Medulla oblongata (tissue), 1 donor: ENCODE measurements at regions not wholly inside any gene's neighbourhood (a gene's known extent, or its start where the extent isn't known, plus 50 kb on each side); places are given as distances from the start of the nearest gene placed in this dataset.
A peak's percentile ranks its signal among the peaks of the same experiment; 100 is the strongest.

Source experiments
- DNase-seq: peaks from one replicate; pipeline ENCODE4 v3.0.0-alpha.2; 2015; ENCODE audit errors: extremely low spot score

DNA sequence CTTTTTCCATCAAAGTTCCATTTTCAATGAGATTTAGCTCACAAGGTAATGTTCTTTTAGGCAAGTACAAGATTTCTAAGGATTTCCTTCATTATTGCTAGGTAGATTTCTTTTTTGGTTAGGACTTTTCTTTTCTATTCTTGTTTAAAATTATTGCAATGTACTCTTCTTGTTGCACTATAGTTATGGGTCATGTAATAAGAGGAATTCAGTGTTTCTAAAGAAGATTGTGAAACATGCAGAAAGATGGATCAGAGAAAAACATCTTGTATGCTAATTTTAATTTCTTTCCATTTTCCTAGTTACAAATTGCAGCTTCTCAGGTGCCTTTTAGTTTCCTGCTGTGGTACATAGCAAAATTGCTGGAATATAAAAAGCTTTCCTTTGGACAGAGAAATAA is 56.1 kb downstream of the BTG1 start:
- DNase-seq: no peak

DNA sequence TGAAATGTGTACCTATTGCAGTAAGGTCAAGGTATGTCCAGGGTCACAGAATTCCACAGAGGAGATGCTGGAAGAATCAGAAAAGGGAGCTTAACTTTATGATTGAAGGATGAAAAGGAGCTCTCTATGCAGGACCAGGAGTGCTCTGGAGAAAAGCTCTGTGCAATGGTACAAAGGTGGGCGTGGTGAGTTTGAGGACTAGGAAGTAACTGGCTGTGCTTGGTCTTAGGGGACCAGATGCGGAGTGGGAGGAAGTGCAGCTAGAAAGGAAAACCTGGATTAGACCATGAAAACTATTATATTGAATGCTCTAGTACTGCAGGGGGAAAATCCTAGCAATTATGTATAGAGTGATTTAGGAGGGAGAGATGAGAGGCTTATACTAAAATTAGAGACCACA is 56.8 kb downstream of the BTG1 start:
- DNase-seq: no peak

DNA sequence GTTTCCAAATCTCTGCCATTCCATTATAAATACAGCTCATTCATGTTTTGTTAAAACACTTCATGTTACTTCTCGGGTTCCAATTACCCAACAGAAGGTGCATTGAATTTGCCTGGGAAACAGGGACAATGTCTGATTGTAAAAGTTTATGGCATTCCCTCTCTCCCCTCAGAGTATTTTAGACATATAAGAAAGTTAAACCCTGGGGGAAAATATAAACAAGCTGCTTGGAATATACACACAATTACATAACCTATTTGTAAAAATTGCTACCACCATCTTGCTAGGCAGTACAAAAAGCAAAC is 60.0 kb downstream of the BTG1 start:
- no peak for DNase-seq

DNA sequence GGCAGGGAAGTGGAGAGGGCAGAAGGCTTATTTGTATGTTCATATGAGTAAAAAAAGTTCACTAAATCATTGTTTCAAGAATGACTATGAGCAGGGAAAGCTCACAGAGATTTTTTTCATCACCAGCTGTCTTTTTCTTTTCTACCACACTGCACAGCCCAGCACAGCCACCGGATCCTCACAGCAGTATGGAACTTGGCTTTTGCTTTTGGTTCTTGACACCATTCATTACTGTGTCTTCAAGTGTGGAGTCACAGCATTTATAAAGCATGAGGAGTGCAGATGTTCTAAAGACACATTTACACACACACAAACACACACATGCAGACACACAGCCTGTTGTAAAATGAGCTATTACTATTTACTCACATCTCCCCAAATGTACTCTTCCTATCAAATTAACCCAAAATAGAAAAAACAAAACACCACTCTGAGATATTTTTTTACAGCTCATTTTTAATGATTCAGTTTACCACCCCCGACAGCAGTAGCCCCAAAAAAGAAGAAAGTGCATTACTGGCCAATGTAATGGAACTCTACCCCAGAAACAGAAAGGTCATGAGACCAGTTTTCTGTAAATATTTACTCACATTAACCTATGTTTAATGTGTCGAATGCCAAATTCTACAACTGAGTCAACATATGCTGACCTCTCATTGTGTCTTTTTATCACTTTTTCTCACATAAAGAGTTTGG is 60.5 kb downstream of the BTG1 start:
- DNase-seq: no peak

DNA sequence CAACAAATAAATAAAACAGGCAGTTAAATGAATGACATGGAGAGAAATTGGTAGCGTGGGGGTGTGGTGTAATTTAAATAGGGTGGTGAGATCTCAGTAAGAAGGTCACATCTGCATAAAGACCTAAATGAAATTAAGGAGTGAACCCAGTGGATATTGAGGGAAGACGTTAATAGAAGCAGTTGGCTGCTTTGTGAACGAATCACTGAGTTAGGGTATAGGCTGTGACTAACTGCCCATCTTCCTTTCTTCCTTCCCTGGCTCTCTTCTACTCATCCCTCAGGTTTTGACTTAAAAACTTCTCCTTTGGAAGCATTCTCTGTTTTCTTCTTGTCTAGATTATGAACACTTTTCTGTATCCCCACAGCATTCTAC is 64.7 kb downstream of the BTG1 start:
- DNase-seq: no peak

DNA sequence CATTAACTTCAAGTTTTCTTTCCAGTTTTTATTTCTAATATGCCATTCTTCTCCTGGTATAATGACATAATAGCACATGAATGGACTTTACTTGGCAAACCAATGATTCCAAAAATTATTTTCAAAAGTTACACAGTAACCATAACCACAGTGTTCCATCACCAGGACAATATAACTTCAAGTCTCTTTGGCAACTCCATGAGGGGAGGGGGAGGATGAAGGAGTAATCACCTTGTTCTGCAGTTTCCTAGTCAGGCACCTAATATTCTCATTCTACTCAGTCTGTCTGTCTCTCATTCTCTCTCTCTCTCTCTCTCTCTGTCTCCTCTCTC is 66.6 kb downstream of the BTG1 start:
- no peak for DNase-seq

DNA sequence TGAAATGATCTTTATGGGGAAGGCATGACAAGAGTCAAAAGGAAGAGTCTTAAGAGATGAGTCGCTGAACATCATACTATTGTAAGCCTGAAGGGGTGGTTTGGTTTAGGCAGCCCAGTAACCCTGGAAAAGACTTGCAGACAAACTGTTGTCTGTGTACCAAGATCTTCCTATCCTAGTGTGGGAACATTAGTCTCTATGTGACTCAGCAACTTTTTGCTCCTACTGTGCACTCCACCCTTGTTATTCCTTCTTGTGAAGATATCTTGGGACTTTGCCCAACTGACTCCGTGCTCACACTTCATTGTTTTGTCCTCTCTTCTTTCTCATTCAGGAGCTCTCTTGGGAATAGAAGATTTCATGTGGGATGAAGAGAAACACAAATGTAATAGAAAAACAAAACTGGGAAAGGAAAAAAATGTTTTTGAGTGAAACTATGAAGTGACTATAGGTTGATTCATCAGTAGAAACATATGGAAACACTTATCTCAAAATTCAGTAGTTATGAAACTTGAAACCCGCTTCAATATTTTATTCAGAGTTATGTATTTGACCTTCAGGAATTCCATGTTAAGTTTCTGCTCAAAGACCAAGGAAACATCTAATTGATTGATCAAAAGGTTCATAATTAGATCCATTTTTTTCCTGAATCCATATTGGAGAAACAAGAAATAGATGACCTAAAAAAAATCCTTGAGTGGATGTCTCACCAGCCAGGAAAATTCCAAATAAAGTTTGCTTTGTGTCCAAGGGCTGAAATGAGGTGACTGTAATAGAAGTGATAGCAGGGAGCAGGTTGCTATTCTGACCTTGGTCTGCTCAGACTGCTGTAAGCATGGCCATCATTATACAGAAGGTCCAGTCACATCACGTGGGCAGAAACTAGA is 67.2 kb downstream of the BTG1 start:
- DNase-seq: no peak

DNA sequence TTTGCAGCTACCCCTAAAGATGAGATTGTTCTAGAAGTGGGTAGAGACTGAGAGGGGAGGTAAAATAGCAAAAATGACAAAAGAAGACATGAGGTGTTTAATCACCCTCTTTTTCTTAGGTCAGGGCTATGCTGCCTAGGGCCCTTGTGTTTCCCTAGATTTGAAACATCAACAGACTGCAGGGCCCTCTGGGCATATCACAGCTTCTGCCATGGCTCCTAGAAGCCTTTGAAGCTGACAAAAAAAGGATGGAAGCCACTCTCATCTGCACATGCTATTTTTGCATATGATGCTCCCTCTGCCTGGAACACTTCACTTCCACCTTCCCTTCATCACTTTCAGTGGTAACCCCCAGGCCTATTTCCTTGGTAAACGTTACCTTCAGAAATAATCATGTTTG is 68.1 kb downstream of the BTG1 start:
- no peak for DNase-seq

DNA sequence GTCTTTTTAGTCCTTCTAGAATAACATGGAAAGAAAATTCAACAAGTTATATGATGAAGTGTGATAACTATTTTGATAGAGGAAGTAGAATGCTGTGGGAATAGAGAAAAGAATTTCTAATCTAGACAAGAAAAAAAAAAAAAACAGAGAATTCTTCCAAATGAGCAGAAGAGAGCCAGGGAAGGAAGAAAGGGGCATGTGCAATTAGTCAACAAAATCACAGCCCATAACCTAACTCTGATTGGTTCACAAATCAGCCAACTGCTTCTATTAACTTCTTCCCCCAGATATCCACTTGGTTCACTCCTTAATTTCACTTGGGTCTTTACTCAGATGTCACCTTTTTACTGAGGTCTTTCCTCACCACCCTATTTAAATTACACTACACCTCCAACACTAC is 69.5 kb downstream of the BTG1 start:
- DNase-seq: no peak

DNA sequence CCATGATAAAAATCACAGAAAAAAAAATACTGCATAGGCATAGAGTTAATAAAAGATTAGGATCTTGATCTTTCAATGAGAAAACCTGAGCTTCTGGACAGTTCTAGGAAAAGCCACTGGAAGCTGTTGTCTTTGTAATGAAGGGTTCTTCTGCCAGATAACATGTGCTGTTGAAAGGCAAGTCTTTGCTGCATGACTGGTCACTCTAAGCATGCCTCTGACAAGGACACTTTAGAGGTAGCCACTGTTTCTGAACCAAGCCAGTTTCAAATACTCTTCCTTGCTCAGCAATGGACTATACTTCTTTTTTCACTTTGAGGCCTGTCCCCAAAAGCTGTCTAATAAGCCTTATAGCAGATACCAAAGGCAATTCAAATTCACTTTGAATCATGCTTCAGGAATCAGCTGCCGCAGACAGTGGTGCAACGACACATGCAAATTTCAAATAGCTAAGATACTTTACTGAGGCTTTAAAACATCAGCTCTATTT is 70.2 kb downstream of the BTG1 start:
- peak; percentile 44 for DNase-seq

DNA sequence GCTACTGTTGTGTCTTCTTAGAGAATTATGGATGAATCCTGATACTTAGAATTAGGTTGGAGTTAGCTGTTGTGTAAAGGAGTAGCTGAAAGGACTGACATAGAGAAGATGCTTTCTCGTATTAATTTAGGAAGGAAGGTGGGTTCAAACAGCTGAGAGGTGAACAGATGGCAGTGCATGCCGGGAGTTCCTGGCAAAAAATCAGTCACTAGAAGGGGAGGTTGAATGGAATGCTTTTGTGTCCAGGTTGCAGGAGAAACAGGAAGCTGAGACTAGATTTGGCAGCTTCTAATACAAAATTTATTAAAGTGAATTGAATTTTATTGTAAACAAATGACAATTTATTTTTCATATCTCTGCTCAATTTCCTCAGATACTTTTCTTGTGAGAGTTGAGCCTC is 70.8 kb downstream of the BTG1 start:
- no peak for DNase-seq

DNA sequence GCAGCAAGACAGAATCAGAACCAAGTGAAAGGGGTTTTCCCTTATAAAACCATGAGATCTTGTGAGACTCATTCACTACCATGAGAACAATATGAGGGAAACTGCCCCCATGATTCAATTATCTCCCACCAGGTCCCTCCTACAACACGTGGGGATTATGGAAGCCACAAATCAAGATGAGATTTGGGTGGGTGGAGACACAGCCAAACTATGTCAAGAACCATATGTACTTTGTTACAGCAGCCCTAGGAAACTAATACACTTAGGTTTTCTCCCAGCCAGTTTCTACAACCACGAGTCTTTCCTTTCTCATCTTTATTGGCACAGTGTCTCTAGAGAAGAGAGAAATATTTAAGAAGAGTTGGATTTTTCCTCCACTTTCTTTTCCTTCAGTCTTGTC is 72.6 kb downstream of the BTG1 start:
- DNase-seq: no peak

DNA sequence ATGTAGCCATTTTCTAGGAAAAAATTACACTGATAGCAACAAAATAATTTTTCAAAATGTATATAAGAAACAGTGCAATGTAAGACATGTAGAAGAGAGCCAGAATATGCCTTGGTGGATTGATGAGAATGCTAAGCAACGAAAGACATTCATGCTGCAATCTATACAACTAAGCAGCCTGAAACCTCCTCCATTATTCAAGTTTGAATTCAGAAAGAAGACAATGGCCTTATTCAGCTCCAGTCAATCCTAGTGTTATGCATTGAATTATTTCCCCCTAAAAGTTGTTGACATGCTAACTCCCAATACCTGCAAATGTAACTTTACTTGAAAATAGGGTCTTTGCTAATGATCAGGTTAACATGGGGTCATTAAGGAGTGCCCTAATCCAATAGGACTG is 73.5 kb downstream of the BTG1 start:
- peak; percentile 35 for DNase-seq

DNA sequence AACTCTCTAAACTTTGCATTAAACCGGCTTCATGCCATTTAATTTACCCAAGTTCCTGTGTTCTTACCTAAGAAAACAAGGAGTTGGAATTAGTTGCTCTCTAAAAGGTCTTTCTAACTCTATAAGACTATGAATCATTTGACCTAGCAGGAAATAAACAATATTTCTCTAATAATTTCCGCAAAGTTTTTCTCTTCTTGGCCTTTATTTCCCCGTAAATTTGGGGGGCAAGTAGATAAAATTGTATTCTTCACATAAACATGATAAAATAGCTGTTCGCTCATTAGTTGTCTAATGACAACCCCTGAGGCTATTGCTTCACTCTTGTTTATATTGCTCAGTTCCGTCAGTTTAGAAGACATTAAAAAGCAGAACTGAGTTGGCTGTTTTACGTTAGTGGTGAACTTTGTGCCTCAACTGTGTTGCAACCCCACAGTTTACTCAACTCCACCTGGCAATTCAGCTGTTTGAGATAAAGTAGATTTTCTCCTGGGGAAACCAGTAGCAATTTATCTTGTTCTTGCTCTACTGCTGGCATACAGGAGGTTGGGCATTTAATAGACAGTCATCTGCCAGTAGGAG is 74.7 kb downstream of the BTG1 start:
- no peak for DNase-seq

DNA sequence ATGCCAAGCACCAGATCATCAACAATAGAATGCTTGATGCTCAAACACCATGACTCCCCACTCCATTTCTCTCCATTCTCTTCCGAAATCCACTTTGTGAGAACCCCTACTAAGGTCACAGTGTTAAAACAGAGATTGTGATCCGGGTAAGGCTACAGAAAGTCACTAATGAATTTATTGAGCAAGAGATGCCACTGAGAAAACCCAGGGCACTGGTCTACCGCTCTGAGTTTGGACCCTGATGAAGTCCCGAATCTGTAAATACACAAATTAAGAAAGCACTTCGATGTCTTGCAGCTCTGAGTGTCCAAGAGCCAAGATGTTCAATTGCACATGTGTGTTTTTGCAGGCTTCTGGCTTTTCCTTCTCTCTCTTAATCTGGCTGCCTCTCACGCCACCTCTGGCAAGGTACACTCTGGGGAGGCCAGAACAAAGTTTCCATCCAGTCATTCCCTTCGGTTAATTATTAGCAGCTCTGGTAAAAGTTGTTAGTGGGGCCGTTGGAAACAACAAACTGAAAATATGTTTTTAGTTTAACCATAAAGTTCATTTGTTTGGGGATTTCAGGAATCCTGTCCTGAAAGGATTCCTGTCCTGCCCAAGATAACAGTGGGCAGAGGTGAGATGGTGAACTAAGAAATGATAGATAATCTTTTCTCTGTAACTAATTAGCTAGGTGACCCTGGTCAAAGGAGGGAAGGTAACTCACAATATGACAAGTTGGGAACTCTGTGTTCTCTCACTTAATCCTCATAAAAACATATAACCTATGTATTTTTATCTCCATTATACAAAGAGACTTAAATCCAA is 75.4 kb downstream of the BTG1 start:
- DNase-seq: no peak

DNA sequence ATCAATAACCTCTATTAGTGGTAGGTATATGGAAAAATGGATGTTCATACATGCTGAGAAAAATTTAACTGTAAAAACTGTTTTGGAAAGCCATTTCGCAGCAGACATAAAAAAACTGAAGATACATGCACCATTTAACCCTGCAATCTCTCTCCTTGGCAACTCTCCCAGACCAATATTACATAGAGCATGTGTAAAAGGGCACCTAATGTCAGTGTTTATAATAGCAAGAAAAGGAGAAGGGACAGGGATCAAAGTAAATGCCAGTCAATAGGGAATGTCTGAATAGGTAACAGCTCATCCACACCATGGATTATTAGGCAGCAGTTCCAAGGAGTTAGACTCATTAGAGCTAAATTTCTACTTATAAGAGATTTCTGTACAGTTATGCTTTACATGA is 77.2 kb downstream of the BTG1 start:
- DNase-seq: no peak

DNA sequence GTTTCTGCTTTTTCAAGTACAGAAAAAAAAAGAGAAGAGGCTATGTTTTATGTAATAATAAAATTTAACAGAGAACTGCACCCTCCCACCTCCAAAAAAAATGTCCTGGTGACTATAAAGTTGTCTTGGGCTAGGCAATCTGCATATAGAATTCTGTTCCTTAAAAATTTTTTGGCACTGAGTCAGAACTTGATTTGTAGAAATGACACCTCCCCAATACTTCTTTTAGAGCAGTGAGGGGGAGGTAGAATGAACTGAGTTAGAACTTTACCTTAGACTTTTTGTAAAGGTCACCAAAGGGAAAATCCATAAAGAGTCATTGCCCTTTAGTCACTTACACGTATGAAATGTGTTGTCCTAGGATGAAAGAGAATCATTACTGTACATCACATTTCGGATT is 80.0 kb downstream of the BTG1 start:
- DNase-seq: no peak

DNA sequence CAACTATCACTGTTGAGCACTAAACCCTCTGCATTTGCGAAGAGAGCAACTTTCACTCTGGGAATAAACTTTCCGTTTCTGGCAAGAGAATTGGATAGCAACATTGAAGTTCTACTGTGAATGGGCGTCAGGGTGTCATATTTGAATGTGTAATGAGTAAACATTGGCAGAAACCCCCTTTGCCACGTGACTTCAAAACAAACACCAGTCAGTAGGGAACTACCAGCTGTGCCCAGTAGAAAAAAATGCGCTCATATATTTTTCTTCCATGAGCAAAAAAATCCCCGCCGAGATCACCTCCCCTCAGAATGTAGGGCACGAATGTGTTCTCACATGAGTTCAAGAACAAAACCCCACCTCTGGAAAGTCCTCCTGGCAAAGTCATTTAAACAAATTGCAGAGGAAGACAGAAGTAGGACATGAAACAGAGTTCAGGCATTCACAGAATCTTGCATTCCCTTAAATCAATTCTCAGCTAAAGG is 80.6 kb downstream of the BTG1 start:
- DNase-seq: peak; percentile 58

DNA sequence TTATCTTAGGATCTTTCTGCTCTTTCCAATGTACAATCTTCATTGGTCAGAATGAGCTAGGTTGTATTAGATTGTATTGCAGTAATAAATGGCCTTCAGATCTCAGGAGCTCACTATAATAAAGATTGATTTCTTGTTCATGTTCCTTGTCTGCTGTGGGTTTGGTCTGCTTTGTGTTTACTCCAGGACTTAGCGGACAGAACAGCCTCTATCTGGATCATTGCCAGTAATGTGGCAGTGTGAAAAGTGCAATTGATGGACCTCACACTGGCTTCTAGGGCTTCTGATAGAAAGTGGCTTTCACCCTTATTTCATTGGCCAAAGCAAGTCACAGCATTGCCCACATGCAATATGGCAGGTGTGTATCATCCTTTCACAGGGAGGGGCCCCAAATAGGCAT is 81.2 kb downstream of the BTG1 start:
- peak; percentile 62 for DNase-seq

DNA sequence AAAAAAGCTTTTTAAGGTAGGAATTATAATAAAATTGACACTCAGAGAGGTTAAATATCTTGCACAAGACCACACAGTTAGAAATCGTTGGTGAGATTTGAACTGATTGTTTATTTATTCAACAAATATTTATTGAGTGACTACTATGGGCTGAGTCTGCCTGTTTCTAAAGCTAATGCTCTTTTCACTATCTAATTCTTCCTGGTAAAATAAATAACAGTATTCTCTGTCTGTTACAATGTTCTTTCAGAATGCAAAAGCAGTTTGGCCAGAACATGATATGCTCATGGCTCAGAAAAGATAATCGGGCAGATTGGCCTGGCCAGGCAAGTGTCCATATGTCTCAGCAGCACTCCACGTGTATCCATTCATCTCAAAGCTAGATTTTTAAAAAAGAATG is 82.0 kb downstream of the BTG1 start:
- no peak for DNase-seq

DNA sequence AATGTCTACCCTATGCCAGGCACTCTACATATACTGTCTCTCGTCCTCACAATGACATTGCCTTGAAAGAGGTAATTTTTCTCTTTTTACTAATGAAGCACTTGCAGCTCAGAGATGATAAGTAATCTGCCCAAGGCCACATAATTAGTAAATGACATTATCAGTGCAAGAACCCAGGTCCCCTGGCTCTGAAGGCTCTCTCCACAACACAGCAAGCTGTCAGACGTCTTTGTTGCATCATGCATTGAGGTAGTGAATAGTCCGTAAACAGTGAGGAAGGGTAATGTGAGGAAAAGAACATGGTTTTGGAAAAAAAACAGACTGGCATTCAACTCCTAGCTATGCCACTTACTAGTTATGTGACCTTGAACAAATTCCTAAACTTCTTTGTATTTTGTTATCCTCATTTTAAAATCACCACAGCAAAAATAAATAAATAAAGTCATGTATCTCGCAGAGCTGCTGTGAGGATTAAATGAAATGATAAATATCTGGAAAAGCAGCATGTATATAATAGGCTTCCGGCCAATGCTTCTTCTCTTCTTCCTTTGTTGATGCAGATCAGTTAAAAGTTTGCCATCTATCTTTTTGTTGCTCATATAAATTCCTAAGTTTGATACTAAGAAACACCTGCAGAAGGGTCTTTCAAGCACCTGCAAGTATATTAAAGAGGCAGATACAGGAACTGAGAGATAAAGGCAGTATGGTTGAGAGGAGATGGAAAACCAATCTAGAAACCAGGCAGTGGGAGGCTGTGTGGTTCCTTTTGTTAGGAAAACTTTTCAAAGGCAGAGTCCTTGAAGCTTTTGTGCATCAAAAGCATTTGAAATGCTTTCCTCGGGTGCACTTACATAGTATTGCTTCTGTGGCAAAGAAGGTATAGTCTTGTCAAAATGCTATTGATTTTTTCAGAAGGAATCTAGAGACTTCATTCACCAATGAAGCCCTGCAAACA is 82.8 kb downstream of the BTG1 start:
- DNase-seq: no peak
